ENCODE measurements at regions not wholly inside any gene's neighbourhood (a gene's known extent, or its start where the extent isn't known, plus 50 kb on each side); places are given as distances from the start of the nearest gene placed in this dataset.
"Not testable (repeated sequence)": the region's sequence is repeated elsewhere in the genome, so short reads cannot be mapped to it uniquely, and the experiment has no call there.

GRCh38 chr10:61263518-61263917 lies 189.7 kb downstream of the TMEM26 start:
- Histone ChIP-seq H3K4me3 (no peak overlapping the region), H3K27ac (no peak overlapping the region), H3K27me3 (no peaks in the 10 kb centered on the region), H3K4me1 (no peaks in the 10 kb centered on the region), H3K36me3 (no peaks in the 10 kb centered on the region), H3K9me3 (no peaks in the 10 kb centered on the region)
- ATAC-seq (no peak), DNase-seq (no peak)
- TF ChIP-seq CTCF (IDR thresholded peaks at IDR 0.05), result no peak
- intact Hi-C loops (cut with DNase I), result no loop called here

- Histone ChIP-seq H3K9me3 (no peaks in the 10 kb centered on the region), H3K36me3 (no peaks in the 10 kb centered on the region), H3K27ac (no peak overlapping the region), H3K4me3 (no peak overlapping the region), H3K27me3 (no peaks in the 10 kb centered on the region), H3K4me1 (no peaks in the 10 kb centered on the region)
- intact Hi-C loops (cut with DNase I), result no loop called here
- no peak for ATAC-seq
- no peak for TF ChIP-seq CTCF (IDR thresholded peaks at IDR 0.05)
- DNase-seq, result no peak
Measured at GRCh38 chr10:61262486-61263261, 190.5 kb downstream of the TMEM26 start.

- no peak for ATAC-seq
- DNase-seq, result no peak
- Histone ChIP-seq H3K27me3 (no peaks in the 10 kb centered on the region), H3K27ac (no peak overlapping the region), H3K4me1 (no peaks in the 10 kb centered on the region), H3K4me3 (no peak overlapping the region), H3K36me3 (no peaks in the 10 kb centered on the region), H3K9me3 (peaks cover 0 to 19% of the 10 kb centered on the region in 2 donors)
- intact Hi-C loops (cut with DNase I), result no loop called here
- no peak for TF ChIP-seq CTCF (IDR thresholded peaks at IDR 0.05)
Measured at GRCh38 chr10:61257956-61258496, 195.2 kb downstream of the TMEM26 start.

GRCh38 chr10:61257136-61257535 lies 196.0 kb downstream of the TMEM26 start:
- no peak for DNase-seq
- no peak for TF ChIP-seq CTCF (IDR thresholded peaks at IDR 0.05)
- intact Hi-C loops (cut with DNase I), result no loop called here
- Histone ChIP-seq H3K27me3 (no peaks in the 10 kb centered on the region), H3K27ac (no peak overlapping the region), H3K9me3 (peaks cover 0 to 24% of the 10 kb centered on the region in 2 donors), H3K4me3 (no peak overlapping the region), H3K36me3 (no peaks in the 10 kb centered on the region), H3K4me1 (no peaks in the 10 kb centered on the region)
- no peak for ATAC-seq

- H3K4me3 ChIP-seq; H3K36me3 ChIP-seq; H3K27ac ChIP-seq; H3K4me1 ChIP-seq; ATAC-seq; DNase-seq; H3K27me3 ChIP-seq; intact Hi-C loops (cut with DNase I): not testable (repeated sequence)
- H3K9me3 ChIP-seq, result peaks cover 0 to 24% of the 10 kb centered on the region in 2 donors
Measured at GRCh38 chr10:61252326-61252725, 200.9 kb downstream of the TMEM26 start.

All from left lung (tissue), 4 donors.